CD4-positive, alpha-beta T cell treated with Interleukin-17A for 4 hours (primary cell): ENCODE measurements at regions not wholly inside any gene's neighbourhood (a gene's known extent, or its start where the extent isn't known, plus 50 kb on each side); places are given as distances from the start of the nearest gene placed in this dataset.

Experiments
- DNase-seq: peaks from one replicate; pipeline ENCODE4 v3.0.0-alpha.2; 2020; ENCODE audit warnings: mixed read lengths

DNA sequence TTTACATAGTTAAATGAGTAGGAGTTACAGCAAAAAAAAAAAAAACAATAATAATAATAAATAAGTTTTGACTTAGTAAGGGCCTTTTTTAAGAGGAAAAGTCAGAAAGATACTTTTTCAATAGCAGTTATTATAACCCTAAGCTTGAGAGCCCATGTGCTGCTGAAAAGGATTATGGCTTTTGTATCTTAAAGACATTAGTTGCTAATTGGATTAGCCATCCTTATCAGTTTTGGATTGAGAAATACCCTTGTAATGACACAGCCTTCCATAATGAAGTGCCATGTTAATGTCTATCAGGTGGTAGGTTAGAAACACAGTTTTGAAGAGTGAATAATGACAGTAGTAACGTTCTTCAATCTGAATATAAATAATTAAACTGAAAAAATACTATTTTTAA is 554.0 kb downstream of the RIT2 start:
- no peak for DNase-seq

GRCh38 chr18:42563995-42564394 is 551.5 kb downstream of the RIT2 start:
- DNase-seq: no peak

GRCh38 chr18:42564761-42565160 is 550.7 kb downstream of the RIT2 start:
- DNase-seq: no peak

DNA sequence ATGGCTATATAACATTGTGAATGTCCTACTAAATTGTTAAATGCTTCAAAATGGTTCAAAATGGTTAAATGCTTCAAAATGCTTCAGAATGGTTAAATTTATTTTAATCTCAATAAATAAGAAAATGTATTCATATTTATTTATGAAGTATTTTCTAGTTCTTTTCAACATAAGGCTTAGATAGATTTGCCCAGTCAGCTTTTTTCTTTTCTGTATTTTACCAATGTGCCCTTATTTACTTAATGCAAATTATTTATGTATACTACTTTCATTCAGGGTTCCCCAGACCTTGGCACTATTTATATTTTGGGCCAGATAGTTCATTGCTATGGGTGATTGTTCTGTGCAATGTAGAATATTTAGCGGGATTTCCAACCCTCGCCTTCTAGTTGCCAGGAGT is 546.7 kb downstream of the RIT2 start:
- no peak for DNase-seq

DNA sequence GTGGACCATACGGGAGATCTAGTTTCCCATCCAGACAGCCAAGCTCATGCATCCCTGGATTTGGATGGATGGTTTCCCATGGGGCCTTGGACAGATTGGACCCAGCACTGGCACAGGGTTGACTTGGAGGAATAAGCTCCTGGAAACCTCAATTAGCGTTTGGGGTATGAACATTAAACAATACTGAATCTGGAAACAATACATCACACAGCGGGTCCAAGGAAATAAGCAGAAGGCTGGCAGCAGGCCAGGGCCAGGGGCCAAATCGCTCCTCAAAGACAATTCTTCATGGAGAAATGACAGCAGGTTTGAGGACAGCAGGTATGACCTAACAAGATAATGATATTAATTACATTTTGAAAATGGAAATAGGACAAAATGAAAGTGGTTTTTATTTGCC is 540.6 kb downstream of the RIT2 start:
- DNase-seq: no peak

GRCh38 chr18:42576124-42576523 is 539.4 kb downstream of the RIT2 start:
- DNase-seq: no peak

DNA sequence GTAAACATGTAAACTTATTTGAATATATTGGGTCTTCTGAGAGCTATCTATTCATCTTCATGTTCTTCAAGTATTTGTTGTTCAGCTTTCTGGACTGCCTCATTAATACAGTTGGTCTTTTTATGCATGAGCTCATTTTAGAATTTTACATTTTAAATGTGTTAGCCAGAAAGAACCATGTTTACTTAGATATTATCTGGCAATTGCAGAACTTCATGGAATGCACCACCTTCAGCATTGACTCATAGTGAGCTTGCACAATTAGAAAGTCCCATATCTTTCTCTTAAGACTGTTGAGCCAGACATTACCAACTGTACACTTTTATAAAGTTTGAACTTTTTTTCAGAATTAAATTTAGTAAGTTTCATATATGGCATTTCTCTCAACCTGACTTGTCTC is 536.7 kb downstream of the RIT2 start:
- DNase-seq: no peak

GRCh38 chr18:42582266-42582665 is 533.2 kb downstream of the RIT2 start:
- no peak for DNase-seq

DNA sequence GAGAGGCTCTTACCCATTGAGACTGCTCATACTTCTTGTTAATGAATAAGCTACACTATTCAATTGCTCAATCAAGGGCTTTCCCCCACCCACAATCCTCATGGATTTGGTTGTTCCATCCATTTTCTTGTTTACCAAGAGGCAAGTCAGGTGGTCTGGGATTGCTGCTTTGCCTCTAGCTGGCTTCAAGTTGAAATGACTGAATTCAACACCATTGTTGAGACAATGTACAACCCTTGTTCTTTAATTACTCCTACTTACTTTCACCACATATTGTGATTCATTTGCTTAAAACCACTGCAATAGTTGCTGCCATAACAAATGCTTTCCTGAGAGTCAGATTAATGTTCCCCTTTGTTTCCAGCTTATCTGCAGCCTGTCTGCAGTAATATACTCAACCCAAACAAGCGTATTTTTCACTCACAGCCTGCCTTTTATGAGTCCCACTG is 532.2 kb downstream of the RIT2 start:
- no peak for DNase-seq

- no peak for DNase-seq
Observed at GRCh38 chr18:42586601-42587000, 528.9 kb downstream of the RIT2 start.

DNA sequence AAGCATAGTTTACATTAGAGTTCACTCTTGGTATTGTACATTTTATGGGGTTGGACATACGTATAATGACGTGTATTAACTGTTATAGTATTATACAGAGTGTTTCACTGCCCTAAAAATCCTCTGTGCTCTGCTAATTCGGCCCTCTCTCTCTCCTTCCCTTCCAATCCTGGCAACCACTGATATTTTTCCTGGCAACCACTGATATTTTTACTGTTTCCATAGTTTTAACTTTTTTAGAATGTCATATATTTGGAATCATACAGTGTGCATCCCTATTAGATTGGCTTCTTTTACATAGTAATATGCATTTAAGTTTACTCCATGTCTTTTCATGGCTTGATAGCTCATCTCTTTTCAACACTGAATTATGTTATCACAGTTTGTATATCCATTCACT is 526.7 kb downstream of the RIT2 start:
- no peak for DNase-seq

- DNase-seq: no peak
Observed at GRCh38 chr18:42604820-42605219, 510.7 kb downstream of the RIT2 start.

DNA sequence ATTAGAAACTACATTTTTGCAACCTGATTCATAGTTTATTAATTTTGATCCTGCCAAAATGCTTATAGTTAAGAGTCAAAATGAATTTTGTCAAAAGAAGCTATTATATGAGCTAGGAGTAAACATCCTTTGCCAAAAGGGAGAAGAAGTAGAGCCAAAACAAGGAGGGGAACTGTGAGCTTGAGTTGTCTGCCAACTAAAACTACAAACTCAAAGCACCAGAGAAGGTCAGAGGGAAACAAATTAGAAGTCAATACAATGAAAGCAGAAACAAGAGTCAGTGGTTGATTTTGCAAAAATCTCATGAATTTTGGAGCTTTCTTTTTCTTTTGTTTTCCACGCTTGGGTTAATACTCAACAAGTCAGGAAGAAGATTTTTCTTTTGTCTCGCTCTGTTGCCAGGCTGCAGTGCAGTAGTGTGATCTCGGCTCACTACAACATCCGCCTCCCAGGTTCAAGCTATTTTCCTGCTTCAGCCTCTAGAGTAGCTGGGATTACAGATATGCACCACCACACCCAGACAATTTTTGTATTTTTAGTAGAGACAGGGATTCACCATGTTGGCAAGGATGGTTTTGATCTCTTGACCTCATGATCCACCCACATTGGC is 508.5 kb downstream of the RIT2 start:
- DNase-seq: no peak

- no peak for DNase-seq
Observed at GRCh38 chr18:42611134-42611533, 504.4 kb downstream of the RIT2 start.

DNA sequence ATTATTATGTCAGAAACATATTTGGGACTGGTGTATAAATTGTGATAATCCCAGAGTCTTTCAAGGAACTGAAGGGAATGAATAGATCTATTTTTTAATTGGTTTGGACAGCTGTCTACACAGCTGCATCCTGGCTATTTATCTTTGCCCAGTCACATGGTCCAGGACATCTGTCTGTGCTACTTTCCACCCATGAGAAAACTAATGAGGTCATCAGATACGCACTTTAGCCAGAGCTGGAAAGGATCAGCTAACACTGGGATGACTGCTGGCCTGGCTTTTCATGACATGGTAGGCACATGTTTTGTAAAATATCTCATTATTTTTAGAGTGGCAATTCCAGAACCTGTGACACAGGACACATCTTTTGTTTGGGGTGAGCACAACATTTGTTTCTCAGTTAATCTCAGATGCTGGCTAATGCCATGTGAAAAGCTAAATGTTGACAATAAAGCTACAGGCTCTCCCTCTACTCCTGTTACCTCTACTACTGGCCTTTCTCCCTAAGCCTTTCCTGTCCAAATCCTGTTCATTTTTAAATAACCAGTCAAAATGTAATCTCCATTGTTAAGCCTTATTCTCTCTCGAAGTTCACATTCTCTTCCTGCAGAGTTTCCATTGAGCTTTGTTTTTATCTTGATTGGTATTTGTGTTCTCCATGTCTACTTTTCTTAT is 500.7 kb downstream of the RIT2 start:
- no peak for DNase-seq

- DNase-seq: no peak
Observed at GRCh38 chr18:42617221-42617620, 498.3 kb downstream of the RIT2 start.

DNA sequence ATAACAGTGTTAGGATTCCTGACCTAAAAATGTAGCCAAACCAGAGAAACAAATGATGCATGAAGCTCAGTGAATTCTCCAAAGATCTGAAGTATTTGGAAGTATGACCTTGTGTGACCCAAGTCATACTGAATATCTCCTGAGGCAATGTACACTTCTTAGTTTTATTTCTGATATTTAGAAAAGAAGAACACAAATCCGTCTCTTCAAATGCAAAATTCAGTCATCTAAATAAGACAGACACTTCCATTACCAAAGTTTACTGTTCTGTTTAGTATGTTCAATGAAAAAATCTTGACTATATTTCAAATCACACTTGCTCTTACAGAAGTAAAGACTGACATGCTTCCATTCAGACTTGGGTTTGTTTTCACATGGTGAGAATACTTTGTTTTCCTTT is 495.7 kb downstream of the RIT2 start:
- DNase-seq: no peak

GRCh38 chr18:42620657-42621056 is 494.8 kb downstream of the RIT2 start:
- no peak for DNase-seq

DNA sequence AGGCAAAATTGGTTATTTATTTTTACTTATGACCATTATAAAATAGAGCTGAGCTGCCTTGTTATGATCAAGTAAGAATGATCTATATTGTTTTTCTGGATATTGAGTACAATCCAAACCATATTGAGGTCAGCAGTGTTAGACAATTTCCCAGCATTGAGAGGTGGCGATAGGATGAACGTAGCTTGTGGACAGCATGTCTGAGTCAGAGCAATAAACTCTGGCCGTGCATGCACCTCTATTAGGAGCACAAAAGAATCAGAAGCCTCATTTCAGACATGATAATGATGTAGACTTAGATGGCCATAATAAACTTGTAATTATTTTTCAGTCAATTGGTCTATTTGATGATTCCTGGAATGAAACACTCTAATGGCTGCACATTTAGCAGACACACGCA is 491.6 kb downstream of the RIT2 start:
- no peak for DNase-seq

GRCh38 chr18:42632801-42633200 is 482.7 kb downstream of the RIT2 start:
- no peak for DNase-seq

DNA sequence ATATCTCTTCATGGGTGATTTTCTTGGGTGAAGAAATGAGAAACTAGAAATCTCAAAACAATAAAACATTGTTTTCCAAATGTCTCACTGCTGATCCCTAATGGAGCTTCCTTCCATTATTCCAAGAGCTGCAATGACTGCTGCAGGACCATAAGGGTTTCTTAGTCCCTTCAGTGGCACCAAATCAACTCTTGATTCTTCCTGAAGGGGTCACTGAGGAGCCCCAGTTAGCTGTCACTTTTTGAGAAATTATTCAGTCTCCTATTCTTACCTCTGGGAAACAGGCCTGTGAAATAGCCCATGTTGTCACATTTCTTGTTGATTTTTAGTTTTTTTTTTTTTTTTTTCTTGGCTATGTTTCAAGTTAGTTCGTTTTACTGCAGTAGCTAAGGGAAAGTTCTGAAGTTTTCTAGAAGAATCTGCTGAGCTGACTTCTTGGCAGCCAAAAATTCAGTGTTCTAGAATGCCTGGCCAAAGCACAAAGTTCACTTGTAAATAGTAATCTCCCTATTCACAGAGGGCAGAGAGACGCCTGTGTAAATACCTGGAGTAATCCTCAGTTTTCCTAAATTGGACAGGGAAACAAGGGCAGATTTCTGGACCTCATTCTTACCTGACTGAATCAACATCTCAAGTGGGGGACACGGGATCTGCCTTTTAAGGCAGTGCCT is 480.0 kb downstream of the RIT2 start:
- no peak for DNase-seq

DNA sequence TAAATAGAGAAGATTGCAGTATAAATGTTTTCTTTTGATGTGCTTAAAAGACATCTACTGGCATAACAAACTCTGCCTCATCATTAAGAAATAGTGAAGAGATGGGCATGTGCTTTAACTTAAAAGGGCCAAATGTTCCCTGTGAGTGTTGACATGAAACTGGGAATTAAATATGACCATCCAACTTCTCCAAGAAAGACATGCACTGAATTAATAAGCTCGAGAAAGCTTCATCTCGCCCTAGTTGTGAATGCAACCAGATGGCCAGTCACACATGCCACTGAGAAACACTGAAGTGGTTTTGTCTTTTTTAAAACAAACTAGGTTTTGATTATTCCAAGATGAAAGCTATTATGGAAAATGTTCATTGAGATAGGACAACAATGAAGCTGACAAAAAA is 479.2 kb downstream of the RIT2 start:
- DNase-seq: no peak

- DNase-seq: no peak
Observed at GRCh38 chr18:42640160-42640559, 475.3 kb downstream of the RIT2 start.

- DNase-seq: no peak
Observed at GRCh38 chr18:42641996-42642395, 473.5 kb downstream of the RIT2 start.
